Liver (tissue), 8 donors: ENCODE measurements at regions not wholly inside any gene's neighbourhood (a gene's known extent, or its start where the extent isn't known, plus 50 kb on each side); places are given as distances from the start of the nearest gene placed in this dataset.

Experiments
- DNase-seq: peaks from one replicate; pipeline ENCODE4 v3.0.0-alpha.2; 2017; ENCODE audit warnings: low spot score
- H3K27ac ChIP-seq, 2 donors: one replicate each; pipeline ENCODE4 v1.7.0; 2013; ENCODE audit warnings: inconsistent platforms in 2 of 2, low read length in 2 of 2, control low read depth in 1 of 2, low read depth in 1 of 2, mild to moderate bottlenecking in 1 of 2
- H3K27me3 ChIP-seq, 4 donors: one replicate each; pipeline versions ENCODE4 v1.6.1 to v1.7.0; 2013; ENCODE audit warnings: low read length in 3 of 4, inconsistent platforms in 1 of 4, mild to moderate bottlenecking in 1 of 4, moderate library complexity in 1 of 4; ENCODE audit not compliant: control insufficient read depth in 4 of 4, insufficient read depth in 4 of 4
- H3K36me3 ChIP-seq, 4 donors: one replicate each; pipeline versions ENCODE4 v1.6.1 to v1.7.0; 2013; ENCODE audit warnings: low read length in 3 of 4, mild to moderate bottlenecking in 3 of 4, low read depth in 1 of 4, moderate library complexity in 1 of 4; ENCODE audit not compliant: control insufficient read depth in 4 of 4, insufficient read depth in 3 of 4
- H3K4me1 ChIP-seq, 4 donors: one replicate each; pipeline versions ENCODE4 v1.6.1 to v1.7.0; 2013; ENCODE audit warnings: low read length in 3 of 4, mild to moderate bottlenecking in 3 of 4, moderate library complexity in 1 of 4; ENCODE audit not compliant: control insufficient read depth in 4 of 4, insufficient read depth in 4 of 4
- H3K4me3 ChIP-seq, 3 donors: one replicate each; pipeline versions ENCODE4 v1.6.1 to v1.7.0; 2013; ENCODE audit warnings: low read length in 3 of 3, control low read depth in 1 of 3, low read depth in 1 of 3, mild to moderate bottlenecking in 1 of 3
- H3K9ac ChIP-seq, 2 donors: one replicate each; pipeline ENCODE4 v1.7.0; 2013; ENCODE audit warnings: low read length in 2 of 2, mild to moderate bottlenecking in 2 of 2, moderate library complexity in 2 of 2, control low read depth in 1 of 2, low read depth in 1 of 2
- H3K9me3 ChIP-seq, 4 donors: one replicate each; pipeline versions ENCODE4 v1.6.1 to v1.7.0; 2013; ENCODE audit warnings: low read length in 3 of 4; ENCODE audit not compliant: control insufficient read depth in 4 of 4
- ATF3 ChIP-seq: IDR thresholded peaks from 2 replicates; pipeline ENCODE4 v1.6.1; 2016; ENCODE audit warnings: antibody characterized with exemption
- CTCF ChIP-seq: fragments of 150-350 bp; IDR thresholded peaks from 2 replicates; pipeline ENCODE4 v1.5.1; 2017; ENCODE audit warnings: improper control_type of control experiment, low read depth, low read length; ENCODE audit not compliant: missing input control
- EGR1 ChIP-seq, 2 donors: IDR thresholded peaks; 2 replicates each; pipeline ENCODE4 v1.6.1; 2016 to 2018; ENCODE audit warnings: antibody characterized with exemption in 2 of 2, low read depth in 2 of 2
- FOXA1 ChIP-seq: IDR thresholded peaks from 2 replicates; pipeline ENCODE4 v1.6.1; 2016; ENCODE audit warnings: antibody characterized with exemption
- FOXA2 ChIP-seq: IDR thresholded peaks from 2 replicates; pipeline ENCODE4 v1.6.1; 2016; ENCODE audit warnings: antibody characterized with exemption
- HNF4A ChIP-seq, 2 donors: conservative IDR thresholded peaks; 2 replicates each; pipeline ENCODE4 v1.6.1; 2016; ENCODE audit warnings: antibody characterized with exemption in 2 of 2, mild to moderate bottlenecking in 2 of 2
- HNF4G ChIP-seq: IDR thresholded peaks from 2 replicates; pipeline ENCODE4 v1.6.1; 2016; ENCODE audit warnings: antibody characterized with exemption
- JUND ChIP-seq, 2 donors: IDR thresholded peaks; 2 replicates each; pipeline ENCODE4 v1.6.1; 2016; ENCODE audit warnings: antibody characterized with exemption in 2 of 2
- MAX ChIP-seq: IDR thresholded peaks from 2 replicates; pipeline ENCODE4 v1.6.1; 2016; ENCODE audit warnings: antibody characterized with exemption
- NR2F2 ChIP-seq: IDR thresholded peaks from 2 replicates; pipeline ENCODE4 v1.6.1; 2016; ENCODE audit warnings: antibody characterized with exemption
- RAD21 ChIP-seq, 2 donors: IDR thresholded peaks; 2 replicates each; pipeline ENCODE4 v1.6.1; 2016; ENCODE audit warnings: antibody characterized with exemption in 2 of 2, mild to moderate bottlenecking in 2 of 2
- REST ChIP-seq: IDR thresholded peaks from 2 replicates; pipeline ENCODE4 v1.6.1; 2016; ENCODE audit warnings: antibody characterized with exemption, mild to moderate bottlenecking
- RXRA ChIP-seq, 2 donors: IDR thresholded peaks; 2 replicates each; pipeline ENCODE4 v1.6.1; 2017 to 2018; ENCODE audit warnings: antibody characterized with exemption in 2 of 2, mild to moderate bottlenecking in 1 of 2
- SP1 ChIP-seq: IDR thresholded peaks from 2 replicates; pipeline ENCODE4 v1.6.1; 2018; ENCODE audit warnings: antibody characterized with exemption, mild to moderate bottlenecking
- TAF1 ChIP-seq: conservative IDR thresholded peaks from 2 replicates; pipeline ENCODE4 v1.6.1; 2016; ENCODE audit warnings: antibody characterized with exemption, mild to moderate bottlenecking
- YY1 ChIP-seq: IDR thresholded peaks from 2 replicates; pipeline ENCODE4 v1.6.1; 2016; ENCODE audit warnings: antibody characterized with exemption, mild to moderate bottlenecking
- ZBTB33 ChIP-seq: IDR thresholded peaks from 2 replicates; pipeline ENCODE4 v1.6.1; 2016; ENCODE audit warnings: antibody characterized with exemption
- WGBS: extraction: QIAGEN DNeasy Blood & Tissue Kit; methylation state at CpG from one replicate; pipeline ENCODE4 v1.1.7; 2013; 5-methylcytosine and 5-hydroxymethylcytosine counted together
- donor health status: healthy.
- donor health status: healthy.
- donor health status: healthy.
- donor health status: healthy.
- donor health status: healthy.

- no peaks in the 10 kb centered on the region for H3K4me1 ChIP-seq
- no peak for DNase-seq
- no peaks in the 10 kb centered on the region for H3K9me3 ChIP-seq
- WGBS: 100% methylated on average over 1 of the region's 1 CpG
- H3K4me3 ChIP-seq: no peak overlapping the region
- TF ChIP-seq REST: no peak
- TF ChIP-seq TAF1: no peak
- no peak for TF ChIP-seq ZBTB33
- TF ChIP-seq EGR1 (IDR thresholded peaks at IDR 0.05; ENCODE audit: low read depth in 2 of 2): no peak
- TF ChIP-seq HNF4G: no peak
- TF ChIP-seq FOXA2: no peak
- no peak for TF ChIP-seq ATF3
- no peak for TF ChIP-seq RAD21 (IDR thresholded peaks at IDR 0.05)
- TF ChIP-seq FOXA1: no peak
- no peak for TF ChIP-seq MAX
- TF ChIP-seq JUND (IDR thresholded peaks at IDR 0.05): no peak
- TF ChIP-seq NR2F2: no peak
- no peak for TF ChIP-seq RXRA (IDR thresholded peaks at IDR 0.05)
- no peak for TF ChIP-seq SP1
- TF ChIP-seq HNF4A (conservative IDR thresholded peaks at IDR 0.05): no peak
- no peak for TF ChIP-seq YY1
- no peak for TF ChIP-seq CTCF
- no peaks in the 10 kb centered on the region for H3K27me3 ChIP-seq
- no peaks in the 10 kb centered on the region for H3K36me3 ChIP-seq
- no peak overlapping the region for H3K27ac ChIP-seq
- no peak overlapping the region for H3K9ac ChIP-seq
Measured at GRCh38 chr2:191620144-191620543, 57.8 kb upstream of the NABP1 start.
